NCI-H69 (cell line): ENCODE measurements at regions not wholly inside any gene's neighbourhood (a gene's known extent, or its start where the extent isn't known, plus 50 kb on each side); places are given as distances from the start of the nearest gene placed in this dataset.
A peak's percentile ranks its signal among the peaks of the same experiment; 100 is the strongest.

Experiments used
- DNase-seq: peaks from one replicate; lab custom pipeline; 2025; lab: John Stamatoyannopoulos, UW

GRCh38 chr4:178412455-178412854 lies 970.2 kb upstream of the AGA start:
- no peak for DNase-seq

GRCh38 chr4:178414042-178414441 lies 971.8 kb upstream of the AGA start:
- peak; percentile 6 for DNase-seq

- DNase-seq = no peak
Measured at GRCh38 chr4:178414881-178415446, 972.7 kb upstream of the AGA start.

GRCh38 chr4:178415925-178416324 lies 973.7 kb upstream of the AGA start:
- DNase-seq = no peak

GRCh38 chr4:178423366-178423765 lies 981.1 kb upstream of the AGA start:
- DNase-seq = no peak

GRCh38 chr4:178426871-178427270 lies 984.6 kb upstream of the AGA start:
- DNase-seq = no peak

- DNase-seq = no peak
Measured at GRCh38 chr4:178427663-178428062, 985.4 kb upstream of the AGA start.

- DNase-seq = no peak
Measured at GRCh38 chr4:178448372-178449035, 1006.3 kb upstream of the AGA start.

- no peak for DNase-seq
Measured at GRCh38 chr4:178450614-178451013, 1008.4 kb upstream of the AGA start.

GRCh38 chr4:178453057-178453456 lies 1010.8 kb upstream of the AGA start:
- DNase-seq = no peak

GRCh38 chr4:178457286-178457685 lies 1015.0 kb upstream of the AGA start:
- DNase-seq = no peak

GRCh38 chr4:178462710-178463109 lies 1020.5 kb upstream of the AGA start:
- DNase-seq = peak; percentile 89

- no peak for DNase-seq
Measured at GRCh38 chr4:178463747-178464146, 1021.5 kb upstream of the AGA start.

GRCh38 chr4:178470996-178471784 lies 1029.0 kb upstream of the AGA start:
- DNase-seq = peak; percentile 21

- DNase-seq = no peak
Measured at GRCh38 chr4:178471994-178472393, 1029.8 kb upstream of the AGA start.

GRCh38 chr4:178480105-178480504 lies 1037.9 kb upstream of the AGA start:
- DNase-seq = no peak

- no peak for DNase-seq
Measured at GRCh38 chr4:178480881-178481280, 1038.6 kb upstream of the AGA start.

- no peak for DNase-seq
Measured at GRCh38 chr4:178481564-178481963, 1039.3 kb upstream of the AGA start.

- DNase-seq = no peak
Measured at GRCh38 chr4:178523038-178523437, 1080.8 kb upstream of the AGA start.

GRCh38 chr4:178535939-178536579 lies 1093.8 kb upstream of the AGA start:
- no peak for DNase-seq

GRCh38 chr4:178553201-178553600 lies 1111.0 kb upstream of the AGA start:
- peak; percentile 41 for DNase-seq

- DNase-seq = no peak
Measured at GRCh38 chr4:178554352-178554751, 1112.1 kb upstream of the AGA start.

- peak; percentile 4 for DNase-seq
Measured at GRCh38 chr4:178556796-178557195, 1114.6 kb upstream of the AGA start.
